ENCODE measurements at regions not wholly inside any gene's neighbourhood (a gene's known extent, or its start where the extent isn't known, plus 50 kb on each side); places are given as distances from the start of the nearest gene placed in this dataset.

- no peak for TF ChIP-seq CTCF (IDR thresholded peaks at IDR 0.05)
- TF ChIP-seq EP300 (IDR thresholded peaks at IDR 0.05), result no peak
Measured at GRCh38 chrX:140172401-140172800, 207.1 kb upstream of the CXorf66 start.
